ENCODE measurements at regions not wholly inside any gene's neighbourhood (a gene's known extent, or its start where the extent isn't known, plus 50 kb on each side); places are given as distances from the start of the nearest gene placed in this dataset.

- no peak for DNase-seq (ENCODE audit: low spot score)
- H3K36me3 ChIP-seq (ENCODE audit: control insufficient read depth in 4 of 4, insufficient read depth in 3 of 4, low read depth in 1 of 4, low read length in 3 of 4), result no peaks in the 10 kb centered on the region
- no peaks in the 10 kb centered on the region for H3K4me1 ChIP-seq (ENCODE audit: control insufficient read depth in 4 of 4, insufficient read depth in 4 of 4, low read length in 3 of 4)
- no peaks in the 10 kb centered on the region for H3K9me3 ChIP-seq (ENCODE audit: control insufficient read depth in 4 of 4, low read length in 3 of 4)
- H3K9ac ChIP-seq (ENCODE audit: low read depth in 1 of 2, low read length in 2 of 2), result no peak overlapping the region
- TF ChIP-seq SP1 (IDR thresholded peaks at IDR 0.05), result no peak
- TF ChIP-seq JUND (IDR thresholded peaks at IDR 0.05), result no peak
- no peak for TF ChIP-seq RAD21 (IDR thresholded peaks at IDR 0.05)
- no peak for TF ChIP-seq YY1 (IDR thresholded peaks at IDR 0.05)
- no peaks in the 10 kb centered on the region for H3K27me3 ChIP-seq (ENCODE audit: control insufficient read depth in 4 of 4, insufficient read depth in 4 of 4, low read length in 3 of 4)
- no peak overlapping the region for H3K4me3 ChIP-seq (ENCODE audit: low read depth in 1 of 3, low read length in 3 of 3)
- H3K27ac ChIP-seq (ENCODE audit: low read depth in 1 of 2, low read length in 2 of 2), result no peak overlapping the region
- WGBS, result 85% methylated on average over 8 of the region's 8 CpGs
These were observed 138.9 kb upstream of the SOD1 start for GRCh38 chr21:31520561-31521098.

- DNase-seq (ENCODE audit: low spot score), result no peak
- H3K27me3 ChIP-seq (ENCODE audit: control insufficient read depth in 4 of 4, insufficient read depth in 4 of 4, low read length in 3 of 4), result no peaks in the 10 kb centered on the region
- no peak overlapping the region for H3K9ac ChIP-seq (ENCODE audit: low read depth in 1 of 2, low read length in 2 of 2)
- H3K4me1 ChIP-seq (ENCODE audit: control insufficient read depth in 4 of 4, insufficient read depth in 4 of 4, low read length in 3 of 4), result no peaks in the 10 kb centered on the region
- H3K9me3 ChIP-seq (ENCODE audit: control insufficient read depth in 4 of 4, low read length in 3 of 4), result no peaks in the 10 kb centered on the region
- H3K27ac ChIP-seq (ENCODE audit: low read depth in 1 of 2, low read length in 2 of 2), result no peak overlapping the region
- no peak overlapping the region for H3K4me3 ChIP-seq (ENCODE audit: low read depth in 1 of 3, low read length in 3 of 3)
- H3K36me3 ChIP-seq (ENCODE audit: control insufficient read depth in 4 of 4, insufficient read depth in 3 of 4, low read depth in 1 of 4, low read length in 3 of 4), result no peaks in the 10 kb centered on the region
- WGBS, result 96% methylated on average over 4 of the region's 4 CpGs
- TF ChIP-seq RAD21 (IDR thresholded peaks at IDR 0.05) (no peak), MAX (IDR thresholded peaks at IDR 0.05) (no peak), TAF1 (conservative IDR thresholded peaks at IDR 0.05) (no peak), HNF4G (IDR thresholded peaks at IDR 0.05) (no peak)
These were observed 140.9 kb upstream of the SOD1 start for GRCh38 chr21:31518580-31518979.

GRCh38 chr21:31517664-31518414 is 141.7 kb upstream of the SOD1 start:
- no peaks in the 10 kb centered on the region for H3K27me3 ChIP-seq (ENCODE audit: control insufficient read depth in 4 of 4, insufficient read depth in 4 of 4, low read length in 3 of 4)
- no peak for TF ChIP-seq JUND (IDR thresholded peaks at IDR 0.05)
- TF ChIP-seq GABPA (IDR thresholded peaks at IDR 0.05 in 1 of 2, conservative IDR thresholded peaks at IDR 0.05 in 1 of 2), result no peak
- TF ChIP-seq HNF4G (IDR thresholded peaks at IDR 0.05), result no peak
- TF ChIP-seq EGR1 (IDR thresholded peaks at IDR 0.05; ENCODE audit: low read depth in 2 of 2), result no peak
- TF ChIP-seq HNF4A (conservative IDR thresholded peaks at IDR 0.05), result no peak
- TF ChIP-seq ZBTB33 (IDR thresholded peaks at IDR 0.05), result no peak
- TF ChIP-seq TAF1 (conservative IDR thresholded peaks at IDR 0.05), result no peak
- TF ChIP-seq MAX (IDR thresholded peaks at IDR 0.05), result no peak
- TF ChIP-seq RAD21 (IDR thresholded peaks at IDR 0.05), result no peak
- no peak for TF ChIP-seq FOXA1 (IDR thresholded peaks at IDR 0.05)
- TF ChIP-seq ATF3 (IDR thresholded peaks at IDR 0.05), result no peak
- no peak for TF ChIP-seq NR2F2 (IDR thresholded peaks at IDR 0.05)
- no peak for TF ChIP-seq YY1 (IDR thresholded peaks at IDR 0.05)
- no peak for TF ChIP-seq REST (IDR thresholded peaks at IDR 0.05)
- TF ChIP-seq RXRA (IDR thresholded peaks at IDR 0.05), result no peak
- no peak for TF ChIP-seq FOXA2 (IDR thresholded peaks at IDR 0.05)
- TF ChIP-seq SP1 (IDR thresholded peaks at IDR 0.05), result no peak
- WGBS, result 75% methylated on average over 8 of the region's 8 CpGs

More at GRCh38 chr21:31517664-31518414, 141.7 kb upstream of the SOD1 start:
- Histone ChIP-seq H3K27ac (ENCODE audit: low read depth in 1 of 2, low read length in 2 of 2) (no peak overlapping the region), H3K4me3 (ENCODE audit: low read depth in 1 of 3, low read length in 3 of 3) (no peak overlapping the region), H3K4me1 (ENCODE audit: control insufficient read depth in 4 of 4, insufficient read depth in 4 of 4, low read length in 3 of 4) (no peaks in the 10 kb centered on the region), H3K36me3 (ENCODE audit: control insufficient read depth in 4 of 4, insufficient read depth in 3 of 4, low read depth in 1 of 4, low read length in 3 of 4) (no peaks in the 10 kb centered on the region), H3K9ac (ENCODE audit: low read depth in 1 of 2, low read length in 2 of 2) (no peak overlapping the region), H3K9me3 (ENCODE audit: control insufficient read depth in 4 of 4, low read length in 3 of 4) (no peaks in the 10 kb centered on the region)
- no peak for DNase-seq (ENCODE audit: low spot score)

Measured in liver (tissue), 7 donors.